Stimulated activated CD4-positive, alpha-beta T cell treated with anti-CD3 and anti-CD28 coated beads, Interleukin-2, amount 100 ng/mL, for 24 hours (primary cell): ENCODE measurements at regions not wholly inside any gene's neighbourhood (a gene's known extent, or its start where the extent isn't known, plus 50 kb on each side); places are given as distances from the start of the nearest gene placed in this dataset.

Experiments used
- DNase-seq, 2 donors: peaks; one replicate each; pipeline ENCODE4 v3.0.0-alpha.2; 2020

- DNase-seq = no peak
Measured at GRCh38 chr5:29367176-29367833, 1826.2 kb upstream of the CDH6 start.

GRCh38 chr5:29351170-29351569 lies 1842.3 kb upstream of the CDH6 start:
- DNase-seq = no peak

- DNase-seq = no peak
Measured at GRCh38 chr5:29337030-29337429, 1856.5 kb upstream of the CDH6 start.

DNA sequence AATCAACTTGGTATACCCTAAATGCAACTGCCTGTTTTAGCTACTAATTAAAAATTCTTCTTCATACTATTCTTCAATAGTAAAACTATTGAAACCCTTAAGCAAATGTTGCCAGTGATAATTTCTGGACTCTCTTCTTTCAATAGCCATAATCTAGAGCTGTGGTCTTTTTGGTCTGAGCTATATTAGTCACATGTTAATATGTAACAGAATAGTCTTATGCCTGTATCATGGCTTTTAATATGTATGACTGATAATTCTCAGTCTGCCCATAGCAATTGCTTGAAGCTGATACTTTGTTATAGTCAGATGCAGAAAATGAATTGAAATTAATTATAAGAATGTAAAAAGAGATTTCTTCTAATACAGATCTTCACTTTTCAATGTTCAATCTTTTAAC lies 1871.9 kb upstream of the CDH6 start:
- DNase-seq = no peak

DNA sequence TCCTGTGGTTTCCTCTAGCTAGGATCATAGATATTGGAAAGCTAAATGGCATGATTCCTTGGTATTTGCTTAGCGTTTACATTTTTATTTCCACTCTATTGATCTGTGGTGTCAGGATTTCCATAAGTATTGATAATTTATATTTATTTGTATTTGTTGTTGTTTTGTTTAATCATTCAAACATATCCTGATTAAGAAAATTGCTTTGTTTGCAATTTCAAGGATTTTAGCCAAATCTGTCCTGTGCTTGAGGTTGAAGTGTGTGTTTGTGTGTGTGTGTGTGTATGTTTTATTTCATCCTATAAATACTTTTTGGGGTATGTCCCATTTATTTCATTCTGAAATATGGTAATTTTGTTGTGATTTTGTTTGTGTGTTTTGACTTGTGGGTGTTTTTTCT lies 1884.1 kb upstream of the CDH6 start:
- no peak for DNase-seq

DNA sequence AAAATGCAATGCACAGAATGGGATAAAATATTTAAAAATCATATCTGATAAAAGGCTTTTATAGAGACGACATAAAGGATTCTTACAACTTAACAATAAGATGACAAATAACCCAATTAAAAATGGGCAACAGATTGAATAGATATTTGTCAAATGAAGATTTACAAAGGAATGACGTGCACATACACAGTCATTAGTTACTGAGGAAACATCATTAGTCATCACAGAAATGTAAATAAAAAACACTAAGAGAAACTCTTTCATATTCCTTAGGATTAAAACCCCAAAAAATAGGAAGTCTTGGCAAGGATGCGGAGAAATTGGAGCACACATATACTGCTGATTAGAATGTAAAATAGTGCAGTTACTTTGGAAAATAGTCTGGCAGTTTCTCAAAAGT lies 1886.0 kb upstream of the CDH6 start:
- no peak for DNase-seq

DNA sequence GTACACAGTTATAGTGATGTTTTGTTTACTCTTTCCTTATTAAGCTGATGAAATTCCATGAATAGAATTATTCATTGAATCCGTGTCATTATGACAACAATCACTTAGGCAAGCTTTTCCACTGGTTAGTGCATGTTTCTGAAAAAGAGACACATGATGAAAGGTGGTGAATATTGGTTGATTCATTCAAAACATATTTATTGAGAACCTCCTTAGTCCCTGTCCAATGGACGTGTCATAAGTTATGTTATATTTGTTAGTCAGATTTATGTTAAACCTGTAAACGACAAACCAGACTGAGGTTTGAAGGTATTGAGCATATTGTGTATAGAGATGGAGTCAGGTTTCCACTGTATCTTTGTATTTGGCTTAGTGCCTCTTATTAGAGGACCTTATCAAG lies 1888.9 kb upstream of the CDH6 start:
- DNase-seq = no peak

DNA sequence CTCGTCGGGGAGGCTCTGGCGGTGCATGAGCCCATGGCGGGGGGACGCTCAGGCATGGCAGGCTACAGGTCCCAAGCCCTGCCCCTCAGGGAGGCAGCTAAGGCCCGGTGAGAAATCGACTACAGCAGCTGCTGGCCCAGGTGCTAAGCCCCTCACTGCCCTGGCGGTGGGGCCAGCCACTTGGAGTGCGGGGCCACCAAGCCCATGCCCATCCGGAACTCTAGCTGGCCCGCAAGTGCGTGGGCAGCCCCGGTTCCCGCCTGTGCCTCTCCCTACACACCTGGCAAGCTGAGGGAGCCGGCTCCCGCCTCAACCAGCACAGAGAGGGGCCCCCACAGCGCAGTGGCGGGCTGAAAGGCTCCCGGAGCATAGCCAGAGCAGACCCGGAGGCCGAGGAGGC lies 1896.9 kb upstream of the CDH6 start:
- no peak for DNase-seq

DNA sequence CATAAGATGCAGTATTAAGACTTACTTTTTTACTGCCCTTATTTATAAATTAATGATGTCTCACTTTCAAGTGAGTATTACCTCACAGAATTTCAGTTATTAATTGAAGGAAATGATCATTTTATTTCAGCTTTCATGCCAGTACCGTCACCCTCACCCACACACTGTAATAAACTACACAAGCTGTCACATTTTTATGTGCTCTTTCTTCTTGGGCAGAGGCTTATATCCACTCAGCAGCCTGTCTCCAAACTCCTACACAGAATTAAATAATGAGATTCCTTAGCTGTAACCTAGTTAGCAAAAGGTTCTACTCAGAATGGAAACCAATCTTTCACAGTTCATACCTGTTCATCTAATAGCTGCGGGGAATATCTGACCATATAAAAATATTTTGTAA lies 1915.8 kb upstream of the CDH6 start:
- DNase-seq = no peak

DNA sequence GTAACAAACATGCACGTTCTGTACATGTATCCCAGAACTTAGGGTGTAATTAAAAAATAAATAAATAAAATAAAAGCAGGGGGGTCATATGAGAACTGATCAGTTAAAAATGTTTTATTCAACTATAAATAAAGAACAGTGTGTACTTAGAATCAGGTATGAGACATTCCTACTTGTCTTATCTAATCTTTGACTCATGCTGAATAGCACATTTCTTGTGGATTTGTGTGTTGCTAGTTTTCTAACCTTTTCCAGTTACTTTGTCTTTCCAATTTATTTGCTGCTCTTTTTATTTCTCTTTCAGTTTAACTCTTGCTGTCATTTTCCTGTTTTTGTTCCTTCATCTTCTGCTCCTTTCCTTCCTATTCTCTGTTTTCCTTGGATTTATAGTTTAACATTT lies 1917.1 kb upstream of the CDH6 start:
- DNase-seq = no peak

DNA sequence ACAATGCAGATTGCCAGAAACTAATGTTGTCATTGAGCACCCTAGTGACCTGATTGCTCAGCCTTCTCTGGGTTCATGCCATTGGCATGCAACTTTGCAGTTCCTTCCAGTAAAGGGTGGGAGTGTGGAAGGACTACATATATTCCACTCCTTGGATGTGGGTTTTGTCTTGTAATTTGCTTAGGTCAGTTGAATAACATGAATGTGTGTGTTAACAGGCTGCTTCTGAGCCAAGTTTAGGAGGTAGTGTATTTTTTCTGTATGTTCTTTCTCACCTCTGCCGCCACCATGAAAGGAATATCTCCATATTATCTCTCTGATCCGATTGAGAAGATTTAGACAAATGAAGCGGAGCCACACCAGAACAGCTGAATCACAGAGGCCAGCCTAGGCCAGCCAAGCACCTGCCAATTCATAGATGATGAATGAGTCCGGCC lies 1929.6 kb upstream of the CDH6 start:
- no peak for DNase-seq

GRCh38 chr5:29262339-29263123 lies 1931.0 kb upstream of the CDH6 start:
- no peak for DNase-seq

- DNase-seq = no peak
Measured at GRCh38 chr5:29261213-29261612, 1932.3 kb upstream of the CDH6 start.

DNA sequence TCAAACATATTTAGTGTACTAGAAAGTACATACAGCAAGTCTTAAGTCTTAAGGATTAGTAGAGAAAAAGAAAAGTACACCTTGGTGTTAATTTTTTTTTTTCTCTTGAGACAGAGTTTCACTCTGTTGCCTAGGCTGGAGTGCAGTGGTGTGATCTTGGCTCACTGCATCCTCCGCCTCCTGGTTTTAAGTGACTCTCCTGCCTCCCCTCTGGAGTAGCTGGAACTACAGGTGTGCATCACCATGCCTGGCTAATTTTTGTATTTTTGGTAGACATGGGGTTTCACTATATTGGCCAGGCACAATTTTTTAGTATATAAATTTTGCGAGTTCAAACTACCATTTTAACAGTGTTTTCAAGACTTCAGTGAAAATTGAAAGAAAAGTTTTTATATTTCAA lies 1941.1 kb upstream of the CDH6 start:
- no peak for DNase-seq

DNA sequence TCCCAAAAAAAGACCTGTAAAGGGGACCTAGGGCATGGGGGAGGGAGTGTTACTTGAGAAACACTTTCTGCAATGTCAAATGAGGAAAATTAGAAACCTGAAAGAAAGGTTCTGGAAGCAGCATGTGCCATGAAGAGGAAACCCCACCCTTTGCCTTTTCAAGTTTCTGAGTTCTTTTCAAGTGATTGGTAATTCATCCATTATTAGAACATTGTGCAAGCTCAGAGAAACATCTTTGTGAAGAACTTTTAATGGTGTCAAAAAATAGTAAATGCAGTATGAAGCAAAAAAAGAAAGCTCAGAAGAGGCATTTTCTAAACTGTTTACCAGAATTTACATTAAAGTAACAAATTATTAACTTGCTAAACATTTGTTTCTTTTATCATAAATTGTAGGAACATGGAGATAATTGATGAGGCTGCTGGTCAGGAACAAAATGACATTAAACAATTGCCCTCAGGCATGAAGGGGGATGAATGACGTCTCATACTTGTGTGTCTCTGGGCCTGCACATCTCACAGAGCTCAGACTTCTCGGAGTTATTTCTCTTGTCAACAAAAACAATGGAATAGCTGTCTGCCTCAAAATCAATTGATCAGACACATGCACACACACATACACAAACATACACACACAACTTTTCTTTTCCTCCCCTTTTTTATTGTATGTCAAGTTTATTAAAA lies 1946.0 kb upstream of the CDH6 start:
- DNase-seq = no peak

DNA sequence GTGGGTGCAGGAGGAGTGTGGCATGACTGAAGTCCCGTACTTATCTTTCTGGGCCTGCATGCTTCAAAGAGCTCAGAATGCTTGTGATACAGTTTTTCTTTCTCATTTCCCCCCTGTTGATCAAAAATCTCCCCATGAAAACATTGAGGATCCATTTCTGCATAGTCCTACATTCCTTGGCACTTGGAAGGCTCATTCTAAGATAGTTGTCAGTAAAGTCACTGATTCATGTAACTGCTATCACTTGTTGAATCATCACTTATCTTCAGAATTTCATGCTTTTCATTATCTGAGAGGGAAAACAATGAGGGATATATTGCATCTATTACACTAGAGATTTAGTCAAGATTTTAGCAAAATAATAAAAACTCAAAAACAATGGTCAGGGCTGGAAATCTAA lies 1953.1 kb upstream of the CDH6 start:
- no peak for DNase-seq

DNA sequence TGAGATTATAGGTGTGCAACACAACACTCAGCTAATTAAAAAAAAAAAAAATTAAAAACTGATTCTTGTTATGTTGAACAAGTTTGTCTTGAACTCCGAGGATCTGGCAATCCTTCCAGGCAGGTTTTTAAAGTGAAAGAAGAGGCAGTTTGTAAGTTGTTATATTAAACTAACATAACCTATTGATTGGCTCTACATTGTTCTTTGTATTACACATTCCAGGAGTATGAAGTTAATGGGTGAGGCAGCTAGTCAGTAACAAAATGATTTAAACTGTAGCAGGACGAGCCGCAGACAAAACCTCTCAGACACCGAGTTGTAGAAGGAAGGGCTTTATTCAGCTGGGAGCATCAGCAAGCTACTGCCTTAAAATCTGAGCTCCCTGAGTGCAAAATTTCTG lies 1953.9 kb upstream of the CDH6 start:
- DNase-seq = no peak

DNA sequence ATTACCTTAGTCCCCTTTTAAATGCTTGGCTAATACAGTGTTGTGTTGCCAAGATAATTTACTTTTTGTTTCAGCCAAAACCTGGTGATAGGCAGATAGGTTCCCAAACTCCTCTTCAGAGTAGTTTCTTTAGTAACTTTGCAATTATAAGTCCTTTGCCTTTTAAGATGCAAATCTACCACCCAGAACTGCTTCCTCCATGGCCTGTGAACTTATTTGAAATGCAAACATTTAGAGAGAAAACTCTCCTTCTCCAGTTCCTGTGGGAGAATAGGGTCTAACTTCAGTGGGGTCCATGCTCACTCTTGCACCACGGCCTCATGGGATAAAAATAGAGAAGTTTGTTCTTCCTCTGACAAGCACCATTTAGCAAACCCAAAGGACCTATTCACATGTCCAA lies 1955.4 kb upstream of the CDH6 start:
- no peak for DNase-seq

GRCh38 chr5:29231154-29231553 lies 1962.3 kb upstream of the CDH6 start:
- no peak for DNase-seq

- no peak for DNase-seq
Measured at GRCh38 chr5:29230591-29230990, 1962.9 kb upstream of the CDH6 start.

- DNase-seq = no peak
Measured at GRCh38 chr5:29229461-29229860, 1964.0 kb upstream of the CDH6 start.

DNA sequence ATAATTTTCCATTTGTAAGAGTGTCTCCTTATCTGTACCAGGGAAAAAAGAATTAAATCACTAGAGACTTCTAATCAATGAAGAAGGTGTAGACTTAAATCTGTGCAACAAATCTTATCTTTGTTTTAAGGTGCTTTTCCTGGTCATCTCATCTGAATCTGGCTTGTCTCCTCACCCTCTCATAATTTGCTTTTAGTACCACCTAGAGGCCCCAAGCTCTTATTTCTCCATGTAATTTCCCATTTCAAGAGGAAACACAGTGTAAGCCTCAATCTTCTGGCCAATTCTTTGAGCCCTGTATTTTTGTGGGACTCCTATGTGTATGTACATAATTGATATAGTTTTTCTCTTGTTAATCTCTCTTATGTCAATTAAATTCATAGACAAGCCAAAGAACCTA lies 1975.3 kb upstream of the CDH6 start:
- no peak for DNase-seq

DNA sequence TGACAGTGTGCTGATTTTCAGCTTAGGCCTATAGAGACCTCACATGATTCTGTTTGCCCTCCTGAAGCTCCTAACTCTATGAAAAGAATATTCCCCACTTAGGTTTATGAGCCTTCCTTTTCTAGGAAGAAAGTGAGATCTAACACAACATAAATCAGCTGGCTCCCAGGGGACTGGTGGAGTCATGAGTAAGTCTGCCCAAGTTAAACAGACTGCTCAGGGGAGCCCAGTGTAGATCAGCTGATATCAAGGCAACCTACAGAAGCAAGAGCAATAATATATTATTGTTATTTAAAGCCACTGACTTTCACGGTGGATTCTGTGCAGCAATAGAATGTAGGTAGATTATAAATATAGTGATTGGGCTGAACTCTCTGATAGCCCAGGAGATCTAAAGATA lies 1978.6 kb upstream of the CDH6 start:
- no peak for DNase-seq

- DNase-seq = no peak
Measured at GRCh38 chr5:29213475-29213874, 1980.0 kb upstream of the CDH6 start.
